Bronchial epithelial cell (primary cell): ENCODE measurements at regions not wholly inside any gene's neighbourhood (a gene's known extent, or its start where the extent isn't known, plus 50 kb on each side); places are given as distances from the start of the nearest gene placed in this dataset.
A peak's percentile ranks its signal among the peaks of the same experiment; 100 is the strongest.

Experiments
- DNase-seq: peaks from one replicate; pipeline ENCODE4 v3.0.0-alpha.2; 2010; ENCODE audit warnings: low read depth
- FAIRE-seq: peaks from 2 replicates; lab custom pipeline; 2011; peaks lifted over from hg19 to GRCh38; lab: Jason Lieb, UNC
- H3K27me3 ChIP-seq: 2 replicates; pipeline ENCODE4 v1.5.1; 2011; ENCODE audit warnings: low read length; ENCODE audit not compliant: control insufficient read depth, insufficient read depth
- H3K36me3 ChIP-seq: 2 replicates; pipeline ENCODE4 v1.5.1; 2011; ENCODE audit warnings: low read length; ENCODE audit not compliant: control insufficient read depth, insufficient read depth
- H3K4me3 ChIP-seq: 2 replicates; pipeline ENCODE4 v1.5.1; 2011; ENCODE audit warnings: mild to moderate bottlenecking, low read depth, low read length, control low read depth
- TF ChIP-seq, protein P1 (sequence below): IDR thresholded peaks from 2 replicates; pipeline ENCODE4 v1.5.1; 2011; ENCODE audit warnings: mild to moderate bottlenecking, moderate library complexity, low read length, control low read depth, inconsistent platforms; ENCODE audit not compliant: insufficient read depth, severe bottlenecking

GRCh38 chr6:7045331-7045730, 62.4 kb upstream of the RREB1 start:
- no peak for DNase-seq
- FAIRE-seq = no peak
- no peak overlapping the region for H3K4me3 ChIP-seq
- H3K36me3 ChIP-seq = no peaks in the 10 kb centered on the region
- no peaks in the 10 kb centered on the region for H3K27me3 ChIP-seq
- TF ChIP-seq, protein P1, sequence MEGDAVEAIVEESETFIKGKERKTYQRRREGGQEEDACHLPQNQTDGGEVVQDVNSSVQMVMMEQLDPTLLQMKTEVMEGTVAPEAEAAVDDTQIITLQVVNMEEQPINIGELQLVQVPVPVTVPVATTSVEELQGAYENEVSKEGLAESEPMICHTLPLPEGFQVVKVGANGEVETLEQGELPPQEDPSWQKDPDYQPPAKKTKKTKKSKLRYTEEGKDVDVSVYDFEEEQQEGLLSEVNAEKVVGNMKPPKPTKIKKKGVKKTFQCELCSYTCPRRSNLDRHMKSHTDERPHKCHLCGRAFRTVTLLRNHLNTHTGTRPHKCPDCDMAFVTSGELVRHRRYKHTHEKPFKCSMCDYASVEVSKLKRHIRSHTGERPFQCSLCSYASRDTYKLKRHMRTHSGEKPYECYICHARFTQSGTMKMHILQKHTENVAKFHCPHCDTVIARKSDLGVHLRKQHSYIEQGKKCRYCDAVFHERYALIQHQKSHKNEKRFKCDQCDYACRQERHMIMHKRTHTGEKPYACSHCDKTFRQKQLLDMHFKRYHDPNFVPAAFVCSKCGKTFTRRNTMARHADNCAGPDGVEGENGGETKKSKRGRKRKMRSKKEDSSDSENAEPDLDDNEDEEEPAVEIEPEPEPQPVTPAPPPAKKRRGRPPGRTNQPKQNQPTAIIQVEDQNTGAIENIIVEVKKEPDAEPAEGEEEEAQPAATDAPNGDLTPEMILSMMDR = no peak

GRCh38 chr6:7045746-7046145, 62.0 kb upstream of the RREB1 start:
- Histone ChIP-seq H3K4me3 (no peak overlapping the region), H3K36me3 (no peaks in the 10 kb centered on the region), H3K27me3 (no peaks in the 10 kb centered on the region)
- TF ChIP-seq, protein P1 = no peak
- FAIRE-seq (no peak), DNase-seq (no peak)

DNA sequence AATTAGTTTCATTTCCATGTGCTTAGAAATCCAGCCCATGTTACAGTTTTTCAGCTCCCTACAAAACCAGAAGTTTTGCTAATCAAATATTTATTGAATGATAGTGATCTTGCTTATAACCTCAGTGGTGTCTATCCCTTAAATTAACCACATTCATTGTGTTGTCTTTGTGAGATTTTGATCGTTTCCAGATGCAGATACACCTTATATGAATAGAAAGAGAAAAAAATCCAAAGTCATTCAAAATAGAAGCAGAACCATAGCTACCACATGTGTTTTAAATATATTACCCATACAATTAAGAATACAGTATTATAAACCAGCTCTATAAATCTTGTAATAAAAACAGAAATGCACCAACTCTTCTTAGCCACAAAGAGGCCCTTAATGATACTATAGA, 60.6 kb upstream of the RREB1 start:
- TF ChIP-seq, protein P1 = no peak
- no peaks in the 10 kb centered on the region for H3K36me3 ChIP-seq

GRCh38 chr6:7047966-7048365, 59.8 kb upstream of the RREB1 start:
- Histone ChIP-seq H3K27me3 (no peaks in the 10 kb centered on the region), H3K4me3 (no peak overlapping the region), H3K36me3 (no peaks in the 10 kb centered on the region)
- DNase-seq (peak; percentile 64), FAIRE-seq (no peak)
- TF ChIP-seq, protein P1 = no peak

More for the DNA sequence above, 60.6 kb upstream of the RREB1 start:
- Histone ChIP-seq H3K27me3 (no peaks in the 10 kb centered on the region), H3K4me3 (no peak overlapping the region)
- DNase-seq = no peak
- FAIRE-seq = no peak

DNA sequence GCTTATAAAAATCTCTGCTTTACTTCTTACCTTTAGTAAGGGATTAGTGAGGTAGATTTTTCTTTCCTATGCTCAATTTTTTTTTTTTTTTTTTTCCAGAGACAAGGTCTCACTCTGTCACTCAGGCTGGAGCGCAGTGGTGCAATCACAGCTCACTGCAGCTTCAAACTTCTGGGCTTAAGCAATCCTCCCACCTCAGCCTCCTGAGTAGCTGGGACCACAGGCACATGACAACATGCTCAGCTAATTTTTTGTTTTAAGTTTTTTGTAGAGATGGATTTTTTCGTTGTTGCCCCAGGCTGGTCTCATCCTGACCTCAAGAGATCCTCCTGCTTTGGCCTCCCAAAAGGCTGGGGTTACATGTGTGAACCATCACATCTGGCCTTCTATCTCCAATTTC, 58.9 kb upstream of the RREB1 start:
- FAIRE-seq (no peak), DNase-seq (no peak)
- Histone ChIP-seq H3K4me3 (no peak overlapping the region), H3K27me3 (no peaks in the 10 kb centered on the region), H3K36me3 (no peaks in the 10 kb centered on the region)
- TF ChIP-seq, protein P1 = no peak

GRCh38 chr6:7050004-7050403, 57.8 kb upstream of the RREB1 start:
- H3K27me3 ChIP-seq = no peaks in the 10 kb centered on the region
- no peaks in the 10 kb centered on the region for H3K36me3 ChIP-seq
- no peak overlapping the region for H3K4me3 ChIP-seq
- FAIRE-seq = no peak
- TF ChIP-seq, protein P1 = no peak
- peak; percentile 41 for DNase-seq
